NCI-H2171 treated with DMSO at 0.1 percent for 48 hours (cell line): ENCODE measurements at regions not wholly inside any gene's neighbourhood (a gene's known extent, or its start where the extent isn't known, plus 50 kb on each side); places are given as distances from the start of the nearest gene placed in this dataset.
A peak's percentile ranks its signal among the peaks of the same experiment; 100 is the strongest.

Experiments used
- DNase-seq: peaks from one replicate; lab custom pipeline; 2025; lab: John Stamatoyannopoulos, UW

- no peak for DNase-seq
Measured at GRCh38 chr11:97149741-97150140, 759.9 kb downstream of the JRKL start.

- DNase-seq = peak; percentile 59
Measured at GRCh38 chr11:97157221-97157740, 767.5 kb downstream of the JRKL start.

- peak; percentile 16 for DNase-seq
Measured at GRCh38 chr11:97158243-97158642, 768.4 kb downstream of the JRKL start.

- no peak for DNase-seq
Measured at GRCh38 chr11:97163631-97164191, 773.9 kb downstream of the JRKL start.

- peak; percentile 45 for DNase-seq
Measured at GRCh38 chr11:97201743-97202612, 812.2 kb downstream of the JRKL start.

- no peak for DNase-seq
Measured at GRCh38 chr11:97202613-97203292, 812.9 kb downstream of the JRKL start.

GRCh38 chr11:97218011-97218410 is 828.2 kb downstream of the JRKL start:
- no peak for DNase-seq

GRCh38 chr11:97223647-97224046 is 833.8 kb downstream of the JRKL start:
- no peak for DNase-seq

- peak; percentile 73 for DNase-seq
Measured at GRCh38 chr11:97224396-97224795, 834.6 kb downstream of the JRKL start.

- DNase-seq = no peak
Measured at GRCh38 chr11:97225794-97226193, 836.0 kb downstream of the JRKL start.

- DNase-seq = peak; percentile 53
Measured at GRCh38 chr11:97229936-97230335, 840.1 kb downstream of the JRKL start.

- no peak for DNase-seq
Measured at GRCh38 chr11:97231231-97231630, 841.4 kb downstream of the JRKL start.

- no peak for DNase-seq
Measured at GRCh38 chr11:97234016-97234415, 844.2 kb downstream of the JRKL start.

GRCh38 chr11:97237151-97237550 is 847.3 kb downstream of the JRKL start:
- no peak for DNase-seq

- DNase-seq = no peak
Measured at GRCh38 chr11:97247601-97248000, 857.8 kb downstream of the JRKL start.

- no peak for DNase-seq
Measured at GRCh38 chr11:97254790-97255189, 865.0 kb downstream of the JRKL start.

- no peak for DNase-seq
Measured at GRCh38 chr11:97259434-97259833, 869.6 kb downstream of the JRKL start.

GRCh38 chr11:97259884-97260283 is 870.1 kb downstream of the JRKL start:
- no peak for DNase-seq

GRCh38 chr11:97263183-97263858 is 873.5 kb downstream of the JRKL start:
- DNase-seq = no peak

GRCh38 chr11:97269527-97269926 is 879.7 kb downstream of the JRKL start:
- DNase-seq = peak; percentile 29

GRCh38 chr11:97279341-97279740 is 889.5 kb downstream of the JRKL start:
- DNase-seq = no peak

- DNase-seq = no peak
Measured at GRCh38 chr11:97280347-97280746, 890.5 kb downstream of the JRKL start.
